D721Med (cell line): ENCODE measurements at regions not wholly inside any gene's neighbourhood (a gene's known extent, or its start where the extent isn't known, plus 50 kb on each side); places are given as distances from the start of the nearest gene placed in this dataset.
"Not testable (repeated sequence)": the region's sequence is repeated elsewhere in the genome, so short reads cannot be mapped to it uniquely, and the experiment has no call there.

Experiments used
- DNase-seq: peaks from one replicate; pipeline ENCODE4 v3.0.0; 2011; ENCODE audit warnings: low spot score; ENCODE audit not compliant: insufficient read length
- FAIRE-seq: peaks from 2 replicates; lab custom pipeline; 2011; peaks lifted over from hg19 to GRCh38; lab: Jason Lieb, UNC
- CTCF ChIP-seq: IDR thresholded peaks from 2 replicates; pipeline ENCODE4 v1.5.1; 2012; ENCODE audit warnings: mild to moderate bottlenecking, control low read depth; ENCODE audit not compliant: insufficient read depth; ENCODE audit errors: missing control alignments

- no peak for TF ChIP-seq CTCF
- DNase-seq (no peak), FAIRE-seq (no peak)
Observed at GRCh38 chr1:94666797-94667196, 125.2 kb upstream of the F3 start.

GRCh38 chr1:94661431-94661932, 119.9 kb upstream of the F3 start:
- no peak for DNase-seq
- TF ChIP-seq CTCF, result no peak
- FAIRE-seq, result no peak

GRCh38 chr1:94660994-94661393, 119.4 kb upstream of the F3 start:
- DNase-seq (no peak), FAIRE-seq (no peak)
- TF ChIP-seq CTCF, result no peak

GRCh38 chr1:94660258-94660657, 118.7 kb upstream of the F3 start:
- FAIRE-seq (no peak), DNase-seq (no peak)
- TF ChIP-seq CTCF, result no peak

- not testable (repeated sequence) for FAIRE-seq, DNase-seq
Observed at GRCh38 chr1:94659202-94659601, 117.6 kb upstream of the F3 start.

- no peak for TF ChIP-seq CTCF
- DNase-seq, result no peak
- FAIRE-seq, result no peak
Observed at GRCh38 chr1:94658221-94658620, 116.7 kb upstream of the F3 start.

- not testable (repeated sequence) for FAIRE-seq, DNase-seq
Observed at GRCh38 chr1:94657776-94658175, 116.2 kb upstream of the F3 start.

GRCh38 chr1:94656967-94657366, 115.4 kb upstream of the F3 start:
- FAIRE-seq, result no peak
- TF ChIP-seq CTCF, result no peak
- no peak for DNase-seq
